ENCODE measurements at regions not wholly inside any gene's neighbourhood (a gene's known extent, or its start where the extent isn't known, plus 50 kb on each side); places are given as distances from the start of the nearest gene placed in this dataset.

DNA sequence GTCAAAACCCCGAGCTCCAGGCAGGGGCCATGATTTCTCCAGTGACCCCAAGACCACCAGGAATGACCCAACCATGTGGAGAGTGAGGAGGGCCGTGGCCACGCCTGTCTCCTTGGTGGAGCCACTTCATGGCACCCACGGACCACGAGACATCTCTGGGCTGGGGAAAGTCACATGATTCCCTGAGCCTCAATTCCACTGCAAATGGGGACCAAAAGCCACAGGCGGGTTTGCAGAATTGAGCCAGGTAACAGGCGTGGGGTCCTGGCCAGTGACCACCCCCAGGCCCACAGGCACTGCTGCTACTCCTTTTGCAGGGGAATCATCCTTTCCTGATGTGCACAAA, 178.9 kb downstream of the CTTN start:
- no TSS peak for BruUV-seq (replicated peaks)

DNA sequence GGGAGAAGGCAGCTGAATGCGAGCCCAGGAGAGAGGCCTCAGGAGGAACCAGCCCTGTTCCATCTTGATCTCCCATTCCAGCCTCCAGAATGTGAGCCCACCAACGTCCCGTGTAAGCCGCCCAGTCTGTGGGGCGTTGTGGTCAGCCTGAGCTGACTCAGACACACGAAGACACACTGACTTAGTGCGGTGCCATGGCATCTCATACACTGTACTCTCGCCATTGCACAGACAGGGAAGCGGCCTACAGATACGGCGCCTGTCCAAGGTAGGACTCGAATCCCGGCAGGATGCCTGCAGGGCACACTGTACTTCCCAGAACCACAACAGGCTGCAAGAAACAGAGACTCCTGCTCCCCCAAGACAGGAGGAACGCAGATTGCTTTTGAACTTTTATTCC, 179.6 kb downstream of the CTTN start:
- no peaks in the 10 kb centered on the region for H3K9me1 ChIP-seq (ENCODE audit: control insufficient read depth, insufficient read depth, low read length)
- no peak overlapping the region for H3K9ac ChIP-seq (ENCODE audit: insufficient read depth in 1 of 2, low read depth in 2 of 2, low read length in 2 of 2)
- no peaks in the 10 kb centered on the region for H3K79me2 ChIP-seq (ENCODE audit: control insufficient read depth, insufficient read depth, low read length)
- H3K9me3 ChIP-seq (replicated peaks; ENCODE audit: control insufficient read depth, insufficient read depth, low read depth, low read length) = no peaks in the 10 kb centered on the region
- 1% methylated on average over 12 of the region's 14 CpGs for WGBS (ENCODE audit: insufficient coverage, low coverage, missing lambda C conversion rate)
- ATAC-seq (no peak), FAIRE-seq (no peak), DNase-seq (ENCODE audit: extremely low read depth in 1 of 4, low spot score in 3 of 4) (no peak)
- ChIA-PET POLR2A (no interaction called here), CTCF (ENCODE audit: low intra/inter-chr PET ratio) (no interaction called here)
- no peak overlapping the region for H2AFZ ChIP-seq (ENCODE audit: low read depth, low read length)
- no peak overlapping the region for H3K4me2 ChIP-seq (ENCODE audit: insufficient read depth, low read length)
- no peaks in the 10 kb centered on the region for H3K36me3 ChIP-seq (ENCODE audit: control insufficient read depth, insufficient read depth, low read length)
- no peak overlapping the region for H3K4me3 ChIP-seq
- in situ Hi-C loops (cut with MboI) (no loop called here), intact Hi-C loops (cut with micrococcal nuclease) (no loop called here)
- no peak overlapping the region for H3K27ac ChIP-seq (ENCODE audit: extremely low read depth, low read depth, low read length)
- H3K4me1 ChIP-seq (replicated peaks in 1 of 2; ENCODE audit: control insufficient read depth in 2 of 2, insufficient read depth in 2 of 2, low read length in 2 of 2) = no peaks in the 10 kb centered on the region; a peak in 1 of 5 replicates
- peaks cover 0 to 60% of the 10 kb centered on the region in 2 experiments; a peak in 3 of 5 replicates for H3K27me3 ChIP-seq (ENCODE audit: control insufficient read depth in 2 of 2, insufficient read depth in 2 of 2, low read length in 2 of 2)
- BruUV-seq (replicated peaks) = no TSS peak
- H4K20me1 ChIP-seq (replicated peaks; ENCODE audit: control insufficient read depth, insufficient read depth, low read length) = peaks cover 18% of the 10 kb centered on the region
- TF ChIP-seq DDX20 (tag; IDR thresholded peaks at IDR 0.05; ENCODE audit: low read depth) (no peak), SLC30A9 (CRISPR knock-in tag; IDR thresholded peaks at IDR 0.05) (no peak), EHMT2 (IDR thresholded peaks at IDR 0.05) (no peak), MEIS2 (IDR thresholded peaks at IDR 0.05; ENCODE audit: partially characterized antibody) (no peak), KAT8 (IDR thresholded peaks at IDR 0.05; ENCODE audit: low read depth) (no peak), ZNF717 (CRISPR knock-in tag; IDR thresholded peaks at IDR 0.05) (no peak), NEUROD1 (IDR thresholded peaks at IDR 0.05; ENCODE audit: borderline replicate concordance, low read depth, low read length, partially characterized antibody) (no peak)
- TF ChIP-seq, protein P1, sequence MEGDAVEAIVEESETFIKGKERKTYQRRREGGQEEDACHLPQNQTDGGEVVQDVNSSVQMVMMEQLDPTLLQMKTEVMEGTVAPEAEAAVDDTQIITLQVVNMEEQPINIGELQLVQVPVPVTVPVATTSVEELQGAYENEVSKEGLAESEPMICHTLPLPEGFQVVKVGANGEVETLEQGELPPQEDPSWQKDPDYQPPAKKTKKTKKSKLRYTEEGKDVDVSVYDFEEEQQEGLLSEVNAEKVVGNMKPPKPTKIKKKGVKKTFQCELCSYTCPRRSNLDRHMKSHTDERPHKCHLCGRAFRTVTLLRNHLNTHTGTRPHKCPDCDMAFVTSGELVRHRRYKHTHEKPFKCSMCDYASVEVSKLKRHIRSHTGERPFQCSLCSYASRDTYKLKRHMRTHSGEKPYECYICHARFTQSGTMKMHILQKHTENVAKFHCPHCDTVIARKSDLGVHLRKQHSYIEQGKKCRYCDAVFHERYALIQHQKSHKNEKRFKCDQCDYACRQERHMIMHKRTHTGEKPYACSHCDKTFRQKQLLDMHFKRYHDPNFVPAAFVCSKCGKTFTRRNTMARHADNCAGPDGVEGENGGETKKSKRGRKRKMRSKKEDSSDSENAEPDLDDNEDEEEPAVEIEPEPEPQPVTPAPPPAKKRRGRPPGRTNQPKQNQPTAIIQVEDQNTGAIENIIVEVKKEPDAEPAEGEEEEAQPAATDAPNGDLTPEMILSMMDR (IDR thresholded peaks at IDR 0.05 in 2 of 3, conservative IDR thresholded peaks at IDR 0.05 in 1 of 3; ENCODE audit: insufficient read depth in 2 of 3, low read depth in 1 of 3, low read length in 3 of 3) = no peak
- TF ChIP-seq, protein P2, sequence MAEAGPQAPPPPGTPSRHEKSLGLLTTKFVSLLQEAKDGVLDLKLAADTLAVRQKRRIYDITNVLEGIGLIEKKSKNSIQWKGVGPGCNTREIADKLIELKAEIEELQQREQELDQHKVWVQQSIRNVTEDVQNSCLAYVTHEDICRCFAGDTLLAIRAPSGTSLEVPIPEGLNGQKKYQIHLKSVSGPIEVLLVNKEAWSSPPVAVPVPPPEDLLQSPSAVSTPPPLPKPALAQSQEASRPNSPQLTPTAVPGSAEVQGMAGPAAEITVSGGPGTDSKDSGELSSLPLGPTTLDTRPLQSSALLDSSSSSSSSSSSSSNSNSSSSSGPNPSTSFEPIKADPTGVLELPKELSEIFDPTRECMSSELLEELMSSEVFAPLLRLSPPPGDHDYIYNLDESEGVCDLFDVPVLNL (CRISPR knock-in tag; IDR thresholded peaks at IDR 0.05; ENCODE audit: low read depth) = no peak

More for the DNA sequence above, 178.9 kb downstream of the CTTN start:
- ChIA-PET CTCF (ENCODE audit: low intra/inter-chr PET ratio) (no interaction called here), POLR2A (no interaction called here)
- DNase-seq (ENCODE audit: extremely low read depth in 1 of 4, low spot score in 3 of 4) = no peak
- Histone ChIP-seq H3K9me3 (replicated peaks; ENCODE audit: control insufficient read depth, insufficient read depth, low read depth, low read length) (no peaks in the 10 kb centered on the region), H3K4me2 (ENCODE audit: insufficient read depth, low read length) (no peak overlapping the region), H3K4me1 (replicated peaks in 1 of 2; ENCODE audit: control insufficient read depth in 2 of 2, insufficient read depth in 2 of 2, low read length in 2 of 2) (no peaks in the 10 kb centered on the region; a peak in 1 of 5 replicates), H3K27me3 (ENCODE audit: control insufficient read depth in 2 of 2, insufficient read depth in 2 of 2, low read length in 2 of 2) (peaks cover 0 to 60% of the 10 kb centered on the region in 2 experiments; a peak in 3 of 5 replicates), H3K79me2 (ENCODE audit: control insufficient read depth, insufficient read depth, low read length) (no peaks in the 10 kb centered on the region), H4K20me1 (replicated peaks; ENCODE audit: control insufficient read depth, insufficient read depth, low read length) (peaks cover 17% of the 10 kb centered on the region), H3K9ac (ENCODE audit: insufficient read depth in 1 of 2, low read depth in 2 of 2, low read length in 2 of 2) (no peak overlapping the region), H3K9me1 (ENCODE audit: control insufficient read depth, insufficient read depth, low read length) (no peaks in the 10 kb centered on the region), H2AFZ (ENCODE audit: low read depth, low read length) (no peak overlapping the region), H3K4me3 (no peak overlapping the region), H3K27ac (ENCODE audit: extremely low read depth, low read depth, low read length) (no peak overlapping the region), H3K36me3 (ENCODE audit: control insufficient read depth, insufficient read depth, low read length) (no peaks in the 10 kb centered on the region)
- in situ Hi-C loops (cut with MboI) (no loop called here), intact Hi-C loops (cut with micrococcal nuclease) (no loop called here)
- FAIRE-seq = no peak
- no peak for ATAC-seq
- 0 out of 2 replicates have a peak, but pooled peaks have one; percentile 2 for TF ChIP-seq TFE3 (CRISPR knock-in tag; IDR thresholded peaks at IDR 0.05)
- TF ChIP-seq ZC3H8 (IDR thresholded peaks at IDR 0.05) = no peak
- 0% methylated on average over 7 of the region's 7 CpGs for WGBS (ENCODE audit: insufficient coverage, low coverage, missing lambda C conversion rate)

Data from K562 (cell line).